NT2/D1 (cell line): ENCODE measurements at regions not wholly inside any gene's neighbourhood (a gene's known extent, or its start where the extent isn't known, plus 50 kb on each side); places are given as distances from the start of the nearest gene placed in this dataset.

Source experiments
- SUZ12 ChIP-seq: IDR thresholded peaks from 2 replicates; pipeline ENCODE4 v1.6.1; 2011; ENCODE audit not compliant: insufficient read length, insufficient read depth; ENCODE audit errors: extremely low read depth
- YY1 ChIP-seq: IDR thresholded peaks from 2 replicates; pipeline ENCODE4 v1.6.1; 2011; ENCODE audit not compliant: insufficient read length, insufficient read depth
- ZNF274 ChIP-seq: IDR thresholded peaks from 2 replicates; pipeline ENCODE4 v1.6.1; 2011; ENCODE audit warnings: mild to moderate bottlenecking, low read depth, low read length

- TF ChIP-seq ZNF274 (no peak), YY1 (no peak), SUZ12 (no peak)
These were observed 87.5 kb upstream of the SESTD1 start for GRCh38 chr2:179352181-179352580.
